Tibial artery (tissue), 4 donors: ENCODE measurements at regions not wholly inside any gene's neighbourhood (a gene's known extent, or its start where the extent isn't known, plus 50 kb on each side); places are given as distances from the start of the nearest gene placed in this dataset.
A peak's percentile ranks its signal among the peaks of the same experiment; 100 is the strongest.

Experiments
- DNase-seq, 2 donors: peaks; one replicate each; pipeline ENCODE4 v3.0.0-alpha.2; 2019
- H3K27ac ChIP-seq, 2 donors: fragments of 200-600 bp; sonication (generic) in 1 of 2; 1 replicate in 1 of 2; 2 replicates in 1 of 2; pipeline ENCODE4 v1.5.1; 2018 to 2019; ENCODE audit warnings: mild to moderate bottlenecking in 1 of 2
- H3K27me3 ChIP-seq, 2 donors: fragments of 200-600 bp; sonication (generic) in 1 of 2; one replicate each; pipeline versions ENCODE4 v1.5.1 to v1.6.0; 2016 to 2019
- H3K36me3 ChIP-seq, 3 donors: fragments of 200-600 bp; sonication (generic) in 2 of 3; one replicate each; pipeline ENCODE4 v1.5.1; 2016 to 2019; ENCODE audit warnings: mild to moderate bottlenecking in 2 of 3
- H3K4me1 ChIP-seq, 4 donors: fragments of 200-600 bp; sonication (generic) in 2 of 4; 1 replicate in 3 of 4; 2 replicates in 1 of 4; pipeline ENCODE4 v1.5.1; 2016 to 2019
- H3K4me3 ChIP-seq, 2 donors: fragments of 200-600 bp; sonication (generic) in 1 of 2; 1 replicate in 1 of 2; 2 replicates in 1 of 2; pipeline ENCODE4 v1.5.1; 2018 to 2019; ENCODE audit warnings: mild to moderate bottlenecking in 2 of 2
- H3K9me3 ChIP-seq, 3 donors: fragments of 200-600 bp; sonication (generic) in 1 of 3; one replicate each; pipeline ENCODE4 v1.5.1; 2016 to 2019
- intact Hi-C: fragments of 100-400 bp; cut with DNase I; formaldehyde crosslinking; loops from one replicate; pipeline ENCODE4 v1.15.0; 2023; ENCODE audit warnings: low total_unique reads
- TF ChIP-seq, protein P1 (sequence below), 2 experiments: fragments of 200-600 bp in 1 of 2; fragments of 450-650 bp in 1 of 2; IDR thresholded peaks; one replicate each; pipeline ENCODE4 v1.5.1; 2017 to 2019; ENCODE audit warnings: antibody characterized with exemption in 2 of 2, mild to moderate bottlenecking in 1 of 2, moderate library complexity in 1 of 2

- no peaks in the 10 kb centered on the region for H3K9me3 ChIP-seq
- peak in 1 of 2 donors; percentile 63 for DNase-seq
- intact Hi-C loops, result no loop called here
- no peaks in the 10 kb centered on the region for H3K4me1 ChIP-seq
- H3K4me3 ChIP-seq, result no peak overlapping the region
- H3K36me3 ChIP-seq, result no peaks in the 10 kb centered on the region
- H3K27ac ChIP-seq, result no peak overlapping the region
- no peaks in the 10 kb centered on the region for H3K27me3 ChIP-seq
- TF ChIP-seq, protein P1, sequence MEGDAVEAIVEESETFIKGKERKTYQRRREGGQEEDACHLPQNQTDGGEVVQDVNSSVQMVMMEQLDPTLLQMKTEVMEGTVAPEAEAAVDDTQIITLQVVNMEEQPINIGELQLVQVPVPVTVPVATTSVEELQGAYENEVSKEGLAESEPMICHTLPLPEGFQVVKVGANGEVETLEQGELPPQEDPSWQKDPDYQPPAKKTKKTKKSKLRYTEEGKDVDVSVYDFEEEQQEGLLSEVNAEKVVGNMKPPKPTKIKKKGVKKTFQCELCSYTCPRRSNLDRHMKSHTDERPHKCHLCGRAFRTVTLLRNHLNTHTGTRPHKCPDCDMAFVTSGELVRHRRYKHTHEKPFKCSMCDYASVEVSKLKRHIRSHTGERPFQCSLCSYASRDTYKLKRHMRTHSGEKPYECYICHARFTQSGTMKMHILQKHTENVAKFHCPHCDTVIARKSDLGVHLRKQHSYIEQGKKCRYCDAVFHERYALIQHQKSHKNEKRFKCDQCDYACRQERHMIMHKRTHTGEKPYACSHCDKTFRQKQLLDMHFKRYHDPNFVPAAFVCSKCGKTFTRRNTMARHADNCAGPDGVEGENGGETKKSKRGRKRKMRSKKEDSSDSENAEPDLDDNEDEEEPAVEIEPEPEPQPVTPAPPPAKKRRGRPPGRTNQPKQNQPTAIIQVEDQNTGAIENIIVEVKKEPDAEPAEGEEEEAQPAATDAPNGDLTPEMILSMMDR (IDR thresholded peaks at IDR 0.05), result no peak
Observed at GRCh38 chr16:29317269-29317668, 89.2 kb downstream of the NPIPB11 start.

DNA sequence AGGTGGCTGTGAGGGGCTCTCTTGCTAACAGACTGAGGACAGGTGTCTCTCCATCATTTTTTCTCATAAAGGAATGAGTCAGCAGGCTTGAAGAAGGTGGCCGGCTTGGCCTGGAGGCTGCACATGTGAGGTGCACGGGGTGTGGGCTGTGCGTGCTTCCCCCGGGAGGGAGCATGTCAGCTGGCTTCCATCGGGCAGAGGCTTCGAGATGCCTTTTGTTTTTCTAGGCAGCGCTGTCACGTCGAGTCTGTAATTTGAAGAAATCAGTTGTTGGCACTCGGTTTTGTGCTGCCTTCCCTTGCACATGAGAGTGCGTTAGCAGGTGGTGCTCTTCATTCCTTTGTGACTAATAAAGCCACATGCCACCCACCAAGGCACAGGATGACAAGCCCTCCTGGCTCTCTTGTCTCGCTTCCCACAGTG lies 89.7 kb downstream of the NPIPB11 start:
- Histone ChIP-seq H3K27me3 (no peaks in the 10 kb centered on the region), H3K9me3 (no peaks in the 10 kb centered on the region), H3K4me3 (no peak overlapping the region), H3K27ac (no peak overlapping the region), H3K36me3 (no peaks in the 10 kb centered on the region), H3K4me1 (no peaks in the 10 kb centered on the region)
- DNase-seq, result peak in 1 of 2 donors; percentile 48
- TF ChIP-seq, protein P1 (IDR thresholded peaks at IDR 0.05), result no peak
- intact Hi-C loops, result no loop called here

GRCh38 chr16:29315916-29316517 lies 90.5 kb downstream of the NPIPB11 start:
- Histone ChIP-seq H3K27ac (no peak overlapping the region), H3K36me3 (no peaks in the 10 kb centered on the region), H3K4me1 (no peaks in the 10 kb centered on the region), H3K27me3 (no peaks in the 10 kb centered on the region), H3K9me3 (no peaks in the 10 kb centered on the region), H3K4me3 (no peak overlapping the region)
- DNase-seq, result peak in 1 of 2 donors; percentile 49
- intact Hi-C loops, result no loop called here
- TF ChIP-seq, protein P1 (IDR thresholded peaks at IDR 0.05), result peak; percentile 28 to 35

DNA sequence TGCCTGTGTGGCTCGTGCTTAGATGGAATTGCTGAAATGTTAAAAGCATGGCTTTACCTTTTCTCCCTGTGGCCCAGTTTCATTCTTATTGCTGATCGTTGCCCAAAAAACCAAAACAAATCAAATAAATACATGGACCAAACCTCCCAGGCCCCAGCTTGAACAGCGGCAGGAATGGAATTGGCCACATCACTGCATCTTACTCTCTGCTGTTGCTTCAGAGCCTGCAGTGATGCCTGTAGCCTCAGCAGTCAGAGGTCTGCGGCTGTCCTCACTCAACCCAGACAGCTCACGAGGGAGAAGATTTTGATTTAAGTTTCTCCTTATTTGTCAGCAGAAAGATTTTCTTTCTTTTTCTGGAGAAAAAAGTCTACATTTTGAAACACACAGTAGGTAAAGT lies 91.5 kb downstream of the NPIPB11 start:
- Histone ChIP-seq H3K27ac (no peak overlapping the region), H3K36me3 (no peaks in the 10 kb centered on the region), H3K9me3 (no peaks in the 10 kb centered on the region), H3K27me3 (no peaks in the 10 kb centered on the region), H3K4me3 (no peak overlapping the region), H3K4me1 (no peaks in the 10 kb centered on the region)
- intact Hi-C loops, result no loop called here
- TF ChIP-seq, protein P1 (IDR thresholded peaks at IDR 0.05), result no peak
- no peak for DNase-seq

DNA sequence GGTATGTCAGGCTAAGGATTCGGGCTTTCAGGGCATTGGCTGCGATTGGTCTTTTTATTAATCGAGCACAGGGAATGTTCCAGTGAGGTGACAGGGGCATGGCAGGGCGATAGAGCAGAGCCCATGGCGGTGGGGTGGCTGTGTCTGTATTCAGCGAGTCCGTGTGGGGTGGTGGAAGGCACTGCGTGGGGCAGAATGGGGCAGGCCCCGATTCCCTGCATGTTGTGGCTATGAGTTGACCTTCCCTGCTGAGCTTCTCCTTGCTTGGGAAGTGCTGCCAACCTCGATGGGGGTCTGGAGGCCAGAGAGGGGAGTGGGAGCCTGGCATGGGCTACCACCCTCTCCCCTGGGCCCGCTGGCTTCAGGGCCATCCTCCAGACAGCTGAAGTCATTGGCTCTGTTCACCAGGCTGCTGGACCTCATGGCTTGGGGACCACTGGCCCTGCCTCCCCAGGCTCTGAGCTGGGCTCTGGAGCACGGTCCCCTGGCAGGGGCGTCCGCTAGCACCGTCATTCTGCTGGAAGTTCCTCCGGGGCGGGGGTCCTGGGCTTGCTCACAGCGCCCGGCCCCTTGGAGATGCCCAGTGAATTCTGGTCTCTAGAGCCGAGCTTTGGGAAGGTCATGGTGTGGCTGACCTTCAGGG lies 92.1 kb downstream of the NPIPB11 start:
- Histone ChIP-seq H3K4me1 (no peaks in the 10 kb centered on the region), H3K36me3 (no peaks in the 10 kb centered on the region), H3K27ac (no peak overlapping the region), H3K27me3 (no peaks in the 10 kb centered on the region), H3K4me3 (no peak overlapping the region), H3K9me3 (no peaks in the 10 kb centered on the region)
- peak in 1 of 2 donors; percentile 57 for DNase-seq
- TF ChIP-seq, protein P1 (IDR thresholded peaks at IDR 0.05), result no peak
- intact Hi-C loops, result no loop called here
